Body of pancreas (tissue), 4 donors: ENCODE measurements at regions not wholly inside any gene's neighbourhood (a gene's known extent, or its start where the extent isn't known, plus 50 kb on each side); places are given as distances from the start of the nearest gene placed in this dataset.

ENCODE experiments used
- POLR2A ChIP-seq, 3 donors: fragments of 450-650 bp; IDR thresholded peaks; one replicate each; pipeline ENCODE4 v1.6.1; 2016; ENCODE audit warnings: antibody characterized with exemption in 3 of 3, mild to moderate bottlenecking in 2 of 3
- TF ChIP-seq, protein P1 (sequence below), 7 experiments: fragments of 450-650 bp in 4 of 7; fragments of 200-600 bp in 3 of 7; sonication (generic) in 3 of 7; IDR thresholded peaks; one replicate each; pipeline ENCODE4 v1.5.1; 2016 to 2019; ENCODE audit warnings: antibody characterized with exemption in 7 of 7

DNA sequence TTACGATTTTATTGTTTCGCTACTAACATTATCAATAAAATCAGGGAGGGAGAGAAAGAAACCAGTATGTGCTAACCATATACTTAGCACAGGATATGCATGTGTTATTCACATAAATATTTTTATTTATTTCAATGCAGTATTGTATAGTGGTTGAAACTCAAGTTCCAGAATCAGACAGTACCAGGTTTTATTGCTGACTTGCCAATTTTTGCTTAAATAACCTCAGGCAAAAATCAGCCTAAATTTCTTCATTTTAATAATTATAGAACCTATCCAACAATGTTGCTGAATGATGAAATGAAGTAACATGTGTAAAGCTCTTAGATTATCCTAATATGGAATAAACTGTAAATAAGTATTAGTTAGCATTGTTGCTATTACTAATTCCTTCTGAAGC, 61.4 kb upstream of the LRRC7 start:
- TF ChIP-seq, protein P1, sequence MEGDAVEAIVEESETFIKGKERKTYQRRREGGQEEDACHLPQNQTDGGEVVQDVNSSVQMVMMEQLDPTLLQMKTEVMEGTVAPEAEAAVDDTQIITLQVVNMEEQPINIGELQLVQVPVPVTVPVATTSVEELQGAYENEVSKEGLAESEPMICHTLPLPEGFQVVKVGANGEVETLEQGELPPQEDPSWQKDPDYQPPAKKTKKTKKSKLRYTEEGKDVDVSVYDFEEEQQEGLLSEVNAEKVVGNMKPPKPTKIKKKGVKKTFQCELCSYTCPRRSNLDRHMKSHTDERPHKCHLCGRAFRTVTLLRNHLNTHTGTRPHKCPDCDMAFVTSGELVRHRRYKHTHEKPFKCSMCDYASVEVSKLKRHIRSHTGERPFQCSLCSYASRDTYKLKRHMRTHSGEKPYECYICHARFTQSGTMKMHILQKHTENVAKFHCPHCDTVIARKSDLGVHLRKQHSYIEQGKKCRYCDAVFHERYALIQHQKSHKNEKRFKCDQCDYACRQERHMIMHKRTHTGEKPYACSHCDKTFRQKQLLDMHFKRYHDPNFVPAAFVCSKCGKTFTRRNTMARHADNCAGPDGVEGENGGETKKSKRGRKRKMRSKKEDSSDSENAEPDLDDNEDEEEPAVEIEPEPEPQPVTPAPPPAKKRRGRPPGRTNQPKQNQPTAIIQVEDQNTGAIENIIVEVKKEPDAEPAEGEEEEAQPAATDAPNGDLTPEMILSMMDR (IDR thresholded peaks at IDR 0.05), result no peak
- no peak for TF ChIP-seq POLR2A (IDR thresholded peaks at IDR 0.05)
